ENCODE measurements at regions not wholly inside any gene's neighbourhood (a gene's known extent, or its start where the extent isn't known, plus 50 kb on each side); places are given as distances from the start of the nearest gene placed in this dataset.
"Not testable (repeated sequence)": the region's sequence is repeated elsewhere in the genome, so short reads cannot be mapped to it uniquely, and the experiment has no call there.

- no peaks in the 10 kb centered on the region for H3K36me3 ChIP-seq (ENCODE audit: insufficient read depth, low read length)
- no peak overlapping the region for H3K9ac ChIP-seq (ENCODE audit: low read length)
- H3K4me3 ChIP-seq (ENCODE audit: low read length): no peak overlapping the region
- H4K20me1 ChIP-seq (ENCODE audit: insufficient read depth): no peaks in the 10 kb centered on the region
- H2AFZ ChIP-seq (ENCODE audit: low read depth, low read length): no peak overlapping the region
- TF ChIP-seq REST (IDR thresholded peaks at IDR 0.05; ENCODE audit: borderline replicate concordance): no peak
- TF ChIP-seq SMC3 (conservative IDR thresholded peaks at IDR 0.05; ENCODE audit: poor library complexity): no peak
- TF ChIP-seq EP300 (conservative IDR thresholded peaks at IDR 0.05; ENCODE audit: poor library complexity, severe bottlenecking): no peak
- TF ChIP-seq MXI1 (conservative IDR thresholded peaks at IDR 0.05; ENCODE audit: poor library complexity, severe bottlenecking): no peak
- TF ChIP-seq POLR2AphosphoS5 (IDR thresholded peaks at IDR 0.05): no peak
- no peak for TF ChIP-seq EZH2 (IDR thresholded peaks at IDR 0.05; ENCODE audit: borderline replicate concordance, insufficient read depth, low read length, poor library complexity, severe bottlenecking)
- TF ChIP-seq TAF1 (IDR thresholded peaks at IDR 0.05; ENCODE audit: low read depth): no peak
- TF ChIP-seq RAD21 (conservative IDR thresholded peaks at IDR 0.05): no peak
- no peak for TF ChIP-seq CTCF (IDR thresholded peaks at IDR 0.05; ENCODE audit: poor library complexity, severe bottlenecking)
- no peaks in the 10 kb centered on the region for H3K9me2 ChIP-seq (ENCODE audit: insufficient read depth, low read length)
- H3F3A ChIP-seq (ENCODE audit: insufficient read depth, low read length, poor library complexity, severe bottlenecking): no peaks in the 10 kb centered on the region
- H3K27me3 ChIP-seq (ENCODE audit: insufficient read depth, low read depth, low read length): no peaks in the 10 kb centered on the region
- no peak overlapping the region for H3K27ac ChIP-seq (ENCODE audit: low read length)
- H3K79me2 ChIP-seq (replicated peaks; ENCODE audit: insufficient read depth, low read length): no peaks in the 10 kb centered on the region
- H3K9me3 ChIP-seq (ENCODE audit: low read length): no peaks in the 10 kb centered on the region
- H3K4me2 ChIP-seq (ENCODE audit: low read length): no peak overlapping the region
These were observed 676.8 kb upstream of the HS3ST1 start for GRCh38 chr4:12105519-12105918.

- H3K27me3 ChIP-seq (ENCODE audit: insufficient read depth, low read depth, low read length); H4K20me1 ChIP-seq (ENCODE audit: insufficient read depth); H3K79me2 ChIP-seq (replicated peaks; ENCODE audit: insufficient read depth, low read length); H3K4me2 ChIP-seq (ENCODE audit: low read length); H3K4me3 ChIP-seq (ENCODE audit: low read length); H3K27ac ChIP-seq (ENCODE audit: low read length); H3K9me2 ChIP-seq (ENCODE audit: insufficient read depth, low read length); H3K9ac ChIP-seq (ENCODE audit: low read length); H2AFZ ChIP-seq (ENCODE audit: low read depth, low read length); H3F3A ChIP-seq (ENCODE audit: insufficient read depth, low read length, poor library complexity, severe bottlenecking); H3K36me3 ChIP-seq (ENCODE audit: insufficient read depth, low read length); H3K9me3 ChIP-seq (ENCODE audit: low read length): not testable (repeated sequence)
These were observed 661.2 kb upstream of the HS3ST1 start for GRCh38 chr4:12089920-12090319.

GRCh38 chr4:12084690-12085089, 656.0 kb upstream of the HS3ST1 start:
- Histone ChIP-seq H3K9me3 (ENCODE audit: low read length) (peaks cover 3% of the 10 kb centered on the region), H3K4me3 (ENCODE audit: low read length) (no peak overlapping the region), H2AFZ (ENCODE audit: low read depth, low read length) (no peak overlapping the region), H3K9ac (ENCODE audit: low read length) (no peak overlapping the region), H3K9me2 (ENCODE audit: insufficient read depth, low read length) (no peaks in the 10 kb centered on the region), H4K20me1 (ENCODE audit: insufficient read depth) (no peaks in the 10 kb centered on the region), H3K79me2 (replicated peaks; ENCODE audit: insufficient read depth, low read length) (no peaks in the 10 kb centered on the region), H3K27me3 (ENCODE audit: insufficient read depth, low read depth, low read length) (no peaks in the 10 kb centered on the region), H3K4me2 (ENCODE audit: low read length) (no peak overlapping the region), H3F3A (ENCODE audit: insufficient read depth, low read length, poor library complexity, severe bottlenecking) (no peaks in the 10 kb centered on the region), H3K36me3 (ENCODE audit: insufficient read depth, low read length) (no peaks in the 10 kb centered on the region), H3K27ac (ENCODE audit: low read length) (no peak overlapping the region)
- TF ChIP-seq MXI1 (conservative IDR thresholded peaks at IDR 0.05; ENCODE audit: poor library complexity, severe bottlenecking) (no peak), CTCF (IDR thresholded peaks at IDR 0.05; ENCODE audit: poor library complexity, severe bottlenecking) (no peak), EP300 (conservative IDR thresholded peaks at IDR 0.05; ENCODE audit: poor library complexity, severe bottlenecking) (no peak), SMC3 (conservative IDR thresholded peaks at IDR 0.05; ENCODE audit: poor library complexity) (no peak), RAD21 (conservative IDR thresholded peaks at IDR 0.05) (no peak), REST (IDR thresholded peaks at IDR 0.05; ENCODE audit: borderline replicate concordance) (no peak), TAF1 (IDR thresholded peaks at IDR 0.05; ENCODE audit: low read depth) (no peak), POLR2AphosphoS5 (IDR thresholded peaks at IDR 0.05) (no peak), EZH2 (IDR thresholded peaks at IDR 0.05; ENCODE audit: borderline replicate concordance, insufficient read depth, low read length, poor library complexity, severe bottlenecking) (no peak)
